ENCODE measurements at regions not wholly inside any gene's neighbourhood (a gene's known extent, or its start where the extent isn't known, plus 50 kb on each side); places are given as distances from the start of the nearest gene placed in this dataset.

DNA sequence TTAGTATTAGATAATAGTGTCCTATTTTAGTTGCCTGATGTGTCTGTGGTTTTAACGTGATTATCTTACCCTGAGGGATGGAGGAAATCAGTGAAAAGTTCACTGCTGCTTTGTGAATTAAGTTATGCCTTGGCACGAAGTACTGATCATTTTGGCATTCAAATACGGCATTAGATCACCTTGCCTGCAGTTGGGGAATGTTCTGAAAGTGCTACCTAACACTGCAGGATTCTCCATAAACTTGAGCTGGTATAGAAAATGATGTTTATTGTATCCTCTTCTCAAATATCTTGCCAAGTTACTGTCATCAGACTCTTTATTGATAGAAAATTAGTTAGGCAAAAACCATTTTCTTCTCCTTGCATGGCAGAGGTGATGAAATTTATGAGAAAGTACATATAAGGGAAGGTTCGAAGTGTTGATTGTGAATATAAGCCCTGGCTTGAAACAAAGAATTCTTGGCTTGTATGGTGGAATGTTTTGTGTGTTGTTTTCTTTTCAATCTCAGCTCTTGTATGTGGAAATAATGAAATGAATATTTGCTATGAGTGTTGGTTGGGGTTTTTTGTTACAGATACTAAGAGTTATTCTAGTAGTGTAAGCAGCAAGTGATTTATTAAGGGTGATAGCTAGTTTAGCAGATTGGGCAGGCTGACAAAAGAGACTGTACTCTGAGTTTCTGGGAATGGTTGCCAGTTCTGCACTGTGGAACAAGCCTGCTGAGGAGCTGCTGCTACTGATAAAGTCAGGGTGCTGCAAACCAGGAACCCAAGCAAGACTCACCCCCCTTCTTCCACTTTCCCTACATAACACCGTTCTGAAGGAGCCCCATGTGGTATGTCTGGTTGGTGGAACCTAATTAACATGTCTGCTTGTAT lies 448.3 kb downstream of the PCNX1 start:
- TF ChIP-seq, protein P1, sequence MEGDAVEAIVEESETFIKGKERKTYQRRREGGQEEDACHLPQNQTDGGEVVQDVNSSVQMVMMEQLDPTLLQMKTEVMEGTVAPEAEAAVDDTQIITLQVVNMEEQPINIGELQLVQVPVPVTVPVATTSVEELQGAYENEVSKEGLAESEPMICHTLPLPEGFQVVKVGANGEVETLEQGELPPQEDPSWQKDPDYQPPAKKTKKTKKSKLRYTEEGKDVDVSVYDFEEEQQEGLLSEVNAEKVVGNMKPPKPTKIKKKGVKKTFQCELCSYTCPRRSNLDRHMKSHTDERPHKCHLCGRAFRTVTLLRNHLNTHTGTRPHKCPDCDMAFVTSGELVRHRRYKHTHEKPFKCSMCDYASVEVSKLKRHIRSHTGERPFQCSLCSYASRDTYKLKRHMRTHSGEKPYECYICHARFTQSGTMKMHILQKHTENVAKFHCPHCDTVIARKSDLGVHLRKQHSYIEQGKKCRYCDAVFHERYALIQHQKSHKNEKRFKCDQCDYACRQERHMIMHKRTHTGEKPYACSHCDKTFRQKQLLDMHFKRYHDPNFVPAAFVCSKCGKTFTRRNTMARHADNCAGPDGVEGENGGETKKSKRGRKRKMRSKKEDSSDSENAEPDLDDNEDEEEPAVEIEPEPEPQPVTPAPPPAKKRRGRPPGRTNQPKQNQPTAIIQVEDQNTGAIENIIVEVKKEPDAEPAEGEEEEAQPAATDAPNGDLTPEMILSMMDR (IDR thresholded peaks at IDR 0.05; ENCODE audit: insufficient read depth, low read length, poor library complexity, severe bottlenecking): no peak
- no peak for TF ChIP-seq EZH2phosphoT487 (conservative IDR thresholded peaks at IDR 0.05; ENCODE audit: low read length)

Data from SU-DHL-6 (cell line).